ENCODE measurements at regions not wholly inside any gene's neighbourhood (a gene's known extent, or its start where the extent isn't known, plus 50 kb on each side); places are given as distances from the start of the nearest gene placed in this dataset.
"Not testable (repeated sequence)": the region's sequence is repeated elsewhere in the genome, so short reads cannot be mapped to it uniquely, and the experiment has no call there.

DNA sequence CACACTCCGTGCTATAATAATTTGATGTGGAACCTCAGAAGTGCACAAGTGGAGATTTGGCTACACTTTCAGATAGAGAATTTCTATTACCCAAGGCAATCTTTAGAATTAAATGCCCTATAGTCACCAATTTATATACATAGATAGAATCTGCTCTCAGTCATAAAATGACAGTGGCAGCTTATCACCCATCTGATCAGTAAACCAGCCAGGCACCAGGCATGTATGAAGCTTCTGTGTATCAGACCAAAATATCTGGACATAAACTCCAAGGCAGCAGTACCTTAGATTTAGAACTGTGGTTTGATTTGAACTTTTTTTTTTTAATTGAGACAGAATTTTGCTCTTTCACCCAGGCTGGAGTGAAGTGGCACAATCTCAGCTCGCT is 180.9 kb downstream of the IPMK start:
- H3K27ac Mint-ChIP-seq = no peak overlapping the region
- no peaks in the 10 kb centered on the region for H3K36me3 Mint-ChIP-seq
- DNase-seq = no peak
- peaks cover 6 to 10% of the 10 kb centered on the region in 2 donors for H3K27me3 Mint-ChIP-seq
- no peak overlapping the region for H3K4me3 Mint-ChIP-seq
- ATAC-seq (replicated peaks) = no peak
- H3K4me1 Mint-ChIP-seq = peaks cover 0 to 3% of the 10 kb centered on the region in 2 donors
- H3K9me3 Mint-ChIP-seq = no peaks in the 10 kb centered on the region

DNA sequence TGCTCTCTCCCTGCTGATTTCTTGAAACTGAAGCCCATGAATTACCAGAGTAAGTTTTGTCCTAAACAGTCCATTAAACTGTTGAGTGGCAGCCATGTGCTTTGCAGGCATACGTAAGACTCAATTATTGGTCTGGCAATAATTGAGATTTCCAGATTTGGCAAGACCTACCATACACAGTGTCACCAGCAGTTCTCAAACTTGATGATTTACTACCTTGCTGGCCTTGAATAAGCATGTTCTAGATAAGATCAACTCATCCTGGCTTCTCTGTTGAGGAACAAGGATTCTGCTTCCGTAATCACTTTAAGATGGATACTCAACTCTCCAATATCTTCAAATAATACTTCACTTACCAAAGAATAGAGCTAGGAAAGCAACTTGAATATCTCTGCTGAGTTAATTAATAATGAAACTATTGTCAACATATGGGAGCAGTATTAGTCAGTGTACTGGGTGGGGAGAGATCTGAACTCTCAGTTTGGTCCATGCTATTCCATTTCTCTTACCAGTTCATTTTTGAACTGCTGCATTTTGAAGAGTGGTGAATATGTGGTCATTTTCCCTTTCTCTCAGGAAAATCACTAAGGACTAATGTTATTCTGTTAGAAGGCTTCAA is 181.4 kb downstream of the IPMK start:
- H3K27ac Mint-ChIP-seq = no peak overlapping the region
- no peaks in the 10 kb centered on the region for H3K36me3 Mint-ChIP-seq
- H3K4me3 Mint-ChIP-seq = no peak overlapping the region
- DNase-seq = no peak
- H3K4me1 Mint-ChIP-seq = peaks cover 0 to 3% of the 10 kb centered on the region in 2 donors
- H3K27me3 Mint-ChIP-seq = peaks cover 6 to 10% of the 10 kb centered on the region in 2 donors
- no peak for ATAC-seq (replicated peaks)
- H3K9me3 Mint-ChIP-seq = no peaks in the 10 kb centered on the region

GRCh38 chr10:58082248-58082647 is 185.4 kb downstream of the IPMK start:
- Mint-ChIP-seq H3K27ac (no peak overlapping the region), H3K4me1 (peaks cover 0 to 3% of the 10 kb centered on the region in 2 donors), H3K4me3 (no peak overlapping the region), H3K36me3 (no peaks in the 10 kb centered on the region), H3K27me3 (peaks cover 0 to 6% of the 10 kb centered on the region in 2 donors), H3K9me3 (no peaks in the 10 kb centered on the region)
- DNase-seq = no peak
- ATAC-seq (replicated peaks) = no peak

DNA sequence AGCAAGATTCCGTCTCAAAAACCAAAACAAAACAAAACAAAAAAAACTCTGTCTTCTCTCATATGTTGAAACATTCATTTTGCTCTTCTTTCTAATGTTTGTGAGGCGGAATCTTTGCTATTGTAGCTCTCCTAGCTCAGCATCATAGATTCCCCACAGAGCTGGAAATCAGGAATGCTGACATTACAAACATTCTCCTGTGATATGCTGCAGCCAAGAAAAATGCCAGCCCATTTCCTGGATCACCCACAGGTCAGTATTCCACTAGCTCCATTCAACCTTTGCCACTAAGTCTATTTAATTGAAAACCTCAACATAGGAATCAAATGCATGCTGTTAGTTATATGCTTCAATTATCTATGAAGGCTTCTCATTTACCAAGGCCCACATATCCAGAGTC is 186.3 kb downstream of the IPMK start:
- H3K4me1 Mint-ChIP-seq = peaks cover 0 to 3% of the 10 kb centered on the region in 2 donors
- H3K4me3 Mint-ChIP-seq = no peak overlapping the region
- ATAC-seq (replicated peaks) (no peak), DNase-seq (no peak)
- H3K27me3 Mint-ChIP-seq = peaks cover 0 to 6% of the 10 kb centered on the region in 2 donors
- H3K36me3 Mint-ChIP-seq = no peaks in the 10 kb centered on the region
- no peaks in the 10 kb centered on the region for H3K9me3 Mint-ChIP-seq
- no peak overlapping the region for H3K27ac Mint-ChIP-seq

DNA sequence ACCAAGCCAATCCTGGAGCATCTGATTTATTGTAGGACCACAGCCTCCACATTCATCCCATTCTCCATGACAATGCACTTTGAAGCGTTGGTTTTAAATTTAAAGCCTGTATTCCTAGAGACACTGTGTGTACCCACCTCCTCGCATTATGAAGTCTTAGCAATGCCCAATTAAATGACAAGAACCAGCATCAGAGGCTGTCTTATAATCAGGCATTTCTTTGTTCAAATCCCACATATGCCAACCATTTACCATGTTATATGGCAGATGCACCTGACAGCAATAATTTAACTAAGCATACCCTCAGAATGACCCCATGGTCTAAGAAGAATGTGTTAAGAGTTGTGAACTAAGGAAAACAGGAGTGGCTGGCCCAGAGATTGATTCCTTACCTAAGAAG is 188.2 kb downstream of the IPMK start:
- no peaks in the 10 kb centered on the region for H3K4me1 Mint-ChIP-seq
- no peaks in the 10 kb centered on the region for H3K9me3 Mint-ChIP-seq
- no peaks in the 10 kb centered on the region for H3K36me3 Mint-ChIP-seq
- H3K4me3 Mint-ChIP-seq = no peak overlapping the region
- ATAC-seq (replicated peaks) = no peak
- H3K27me3 Mint-ChIP-seq = peaks cover 0 to 2% of the 10 kb centered on the region in 2 donors
- no peak for DNase-seq
- H3K27ac Mint-ChIP-seq = no peak overlapping the region

GRCh38 chr10:58072634-58073033 is 195.1 kb downstream of the IPMK start:
- Mint-ChIP-seq H3K9me3 (no peaks in the 10 kb centered on the region), H3K36me3 (no peaks in the 10 kb centered on the region), H3K27me3 (peaks cover 0 to 4% of the 10 kb centered on the region in 2 donors), H3K4me3 (no peak overlapping the region), H3K4me1 (no peaks in the 10 kb centered on the region), H3K27ac (no peak overlapping the region)
- ATAC-seq (replicated peaks) (no peak), DNase-seq (no peak)

- no peaks in the 10 kb centered on the region for H3K36me3 Mint-ChIP-seq
- no peak for ATAC-seq (replicated peaks)
- no peak overlapping the region for H3K27ac Mint-ChIP-seq
- no peaks in the 10 kb centered on the region for H3K4me1 Mint-ChIP-seq
- no peaks in the 10 kb centered on the region for H3K9me3 Mint-ChIP-seq
- peaks cover 0 to 4% of the 10 kb centered on the region in 2 donors for H3K27me3 Mint-ChIP-seq
- no peak overlapping the region for H3K4me3 Mint-ChIP-seq
- DNase-seq = no peak
Observed at GRCh38 chr10:58070956-58071355, 196.7 kb downstream of the IPMK start.

DNA sequence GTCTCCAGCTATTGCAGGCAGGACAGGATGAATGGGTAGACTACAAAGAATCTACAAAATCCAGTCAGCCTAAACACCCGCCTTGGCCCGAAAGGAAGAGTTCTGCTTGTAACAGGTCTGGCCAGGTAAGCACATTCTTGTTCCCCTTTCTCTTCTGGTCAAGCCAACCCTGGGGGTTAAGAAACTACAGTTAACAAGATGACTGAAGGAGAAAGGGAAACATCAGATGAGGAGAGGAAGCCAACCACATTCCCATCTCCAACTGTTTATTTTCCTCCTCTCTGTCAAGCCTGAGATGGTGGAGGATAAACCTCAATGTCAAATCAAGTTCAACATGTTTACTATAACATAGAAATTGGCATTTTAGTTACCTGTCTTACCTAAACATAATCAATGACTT is 198.9 kb downstream of the IPMK start:
- no peaks in the 10 kb centered on the region for H3K36me3 Mint-ChIP-seq
- DNase-seq (no peak), ATAC-seq (replicated peaks) (no peak)
- no peaks in the 10 kb centered on the region for H3K4me1 Mint-ChIP-seq
- H3K27ac Mint-ChIP-seq = no peak overlapping the region
- no peaks in the 10 kb centered on the region for H3K27me3 Mint-ChIP-seq
- no peaks in the 10 kb centered on the region for H3K9me3 Mint-ChIP-seq
- H3K4me3 Mint-ChIP-seq = no peak overlapping the region

GRCh38 chr10:58066979-58067378 is 200.7 kb downstream of the IPMK start:
- no peaks in the 10 kb centered on the region for H3K27me3 Mint-ChIP-seq
- no peaks in the 10 kb centered on the region for H3K4me1 Mint-ChIP-seq
- no peak overlapping the region for H3K4me3 Mint-ChIP-seq
- no peak for DNase-seq
- no peaks in the 10 kb centered on the region for H3K36me3 Mint-ChIP-seq
- no peak overlapping the region for H3K27ac Mint-ChIP-seq
- no peaks in the 10 kb centered on the region for H3K9me3 Mint-ChIP-seq
- no peak for ATAC-seq (replicated peaks)

DNA sequence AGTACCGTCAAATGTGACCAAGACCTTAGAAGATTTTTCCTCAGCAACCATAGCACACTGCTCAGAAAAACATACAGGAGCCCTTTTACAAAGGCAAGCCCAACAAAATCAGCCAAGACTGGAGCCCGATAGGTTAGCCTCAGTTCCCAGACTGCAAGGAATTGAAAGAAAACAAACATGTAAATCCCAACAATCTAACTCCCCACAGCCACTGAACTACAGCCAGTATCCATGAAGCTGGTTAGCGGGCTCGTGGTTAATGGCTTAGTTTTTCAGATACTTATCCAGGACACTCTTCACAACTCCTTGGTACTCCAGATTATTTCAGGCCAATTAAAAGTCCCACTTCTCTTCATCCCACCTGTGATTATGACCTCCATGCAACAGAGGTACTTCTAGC is 201.6 kb downstream of the IPMK start:
- Mint-ChIP-seq H3K4me3 (no peak overlapping the region), H3K27me3 (no peaks in the 10 kb centered on the region), H3K9me3 (no peaks in the 10 kb centered on the region), H3K36me3 (no peaks in the 10 kb centered on the region), H3K4me1 (no peaks in the 10 kb centered on the region), H3K27ac (no peak overlapping the region)
- DNase-seq (no peak), ATAC-seq (replicated peaks) (no peak)

DNA sequence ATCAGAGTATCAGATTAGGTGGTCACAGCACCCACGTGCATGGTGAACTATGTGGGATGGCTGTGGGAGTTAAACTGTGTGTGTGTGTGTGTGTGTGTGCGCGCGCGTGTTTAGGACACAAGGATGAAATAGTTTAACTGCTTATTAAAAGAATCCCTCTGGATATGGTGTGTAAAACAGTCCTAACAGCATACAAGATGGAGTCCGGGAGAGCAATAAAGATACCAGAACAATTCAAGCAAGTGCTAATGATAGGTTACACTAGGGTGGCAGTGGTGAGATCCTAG is 202.2 kb downstream of the IPMK start:
- DNase-seq (no peak), ATAC-seq (replicated peaks) (no peak)
- Mint-ChIP-seq H3K9me3 (no peaks in the 10 kb centered on the region), H3K4me1 (no peaks in the 10 kb centered on the region), H3K36me3 (no peaks in the 10 kb centered on the region), H3K4me3 (no peak overlapping the region), H3K27ac (no peak overlapping the region), H3K27me3 (no peaks in the 10 kb centered on the region)

DNA sequence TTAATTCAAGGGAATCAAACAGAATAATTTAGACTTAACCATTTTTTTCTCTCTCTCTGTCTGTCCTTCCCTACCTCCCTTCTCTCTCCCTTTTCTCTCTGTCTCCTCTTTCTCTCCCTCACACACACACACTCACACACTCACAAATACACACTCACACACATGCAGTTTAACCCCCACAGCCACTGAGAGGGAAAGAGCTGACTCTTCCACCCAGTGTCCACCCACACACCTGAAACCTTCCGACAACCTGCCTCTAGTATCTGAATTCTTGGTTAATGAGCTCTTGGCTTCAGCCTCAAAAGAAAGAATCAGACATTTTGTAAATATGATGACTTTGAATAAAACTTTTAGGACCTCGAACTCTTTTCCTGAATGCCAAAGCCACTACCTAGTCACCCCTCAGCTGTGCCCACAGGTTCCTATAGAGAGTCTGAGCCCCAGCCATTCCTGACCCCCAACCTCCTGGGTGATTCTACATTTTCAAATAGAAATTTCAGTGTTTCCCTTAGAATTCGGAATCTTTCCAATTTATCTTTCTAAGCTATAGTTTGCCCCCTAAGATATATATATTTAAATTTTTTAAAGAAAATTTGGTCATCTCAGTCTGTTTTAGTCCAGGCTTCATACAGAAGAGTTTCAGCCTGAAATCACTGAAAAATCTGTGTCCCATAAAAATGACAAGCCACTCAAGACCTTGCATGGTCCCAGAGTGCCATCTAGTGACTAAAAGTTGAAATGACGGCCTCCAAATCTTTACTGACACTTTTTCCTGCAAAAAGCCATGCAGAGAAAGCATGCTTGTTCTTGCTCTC is 202.8 kb downstream of the IPMK start:
- Mint-ChIP-seq H3K4me3 (no peak overlapping the region), H3K36me3 (no peaks in the 10 kb centered on the region), H3K9me3 (no peaks in the 10 kb centered on the region), H3K27ac (no peak overlapping the region), H3K27me3 (no peaks in the 10 kb centered on the region), H3K4me1 (no peaks in the 10 kb centered on the region)
- ATAC-seq (replicated peaks) = no peak
- DNase-seq = peak; percentile 2

DNA sequence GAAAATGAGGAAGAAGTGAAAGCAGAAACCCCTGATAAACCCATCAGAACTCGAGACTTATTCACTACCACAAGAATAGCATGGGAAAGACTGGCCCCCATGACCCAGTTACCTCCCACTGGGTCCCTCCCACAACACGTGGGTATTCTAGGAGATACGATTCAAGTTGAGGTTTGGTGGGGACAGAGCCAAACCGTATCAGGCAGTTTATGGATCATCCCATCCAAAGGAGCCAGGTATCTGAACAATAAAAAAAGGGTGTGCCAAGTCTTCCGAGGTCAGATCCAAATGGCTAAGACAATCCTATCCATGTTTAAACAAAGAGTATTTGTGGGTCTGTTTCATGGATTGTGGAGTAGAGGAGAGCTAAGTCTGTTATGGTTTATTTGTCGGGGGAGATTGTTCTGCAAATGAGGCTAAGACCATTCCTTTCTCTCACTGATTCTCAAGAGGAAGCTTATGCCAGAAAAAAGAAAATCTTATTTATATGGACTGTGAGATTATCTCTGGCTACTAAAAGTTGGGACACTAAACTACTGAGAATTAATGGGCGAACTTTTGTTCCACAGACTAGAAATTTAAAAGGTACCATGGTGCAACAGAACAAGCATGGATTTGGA is 203.7 kb downstream of the IPMK start:
- H3K27me3 Mint-ChIP-seq = no peaks in the 10 kb centered on the region
- H3K4me1 Mint-ChIP-seq = no peaks in the 10 kb centered on the region
- DNase-seq = no peak
- H3K4me3 Mint-ChIP-seq = no peak overlapping the region
- H3K9me3 Mint-ChIP-seq = no peaks in the 10 kb centered on the region
- no peak for ATAC-seq (replicated peaks)
- H3K27ac Mint-ChIP-seq = no peak overlapping the region
- no peaks in the 10 kb centered on the region for H3K36me3 Mint-ChIP-seq

GRCh38 chr10:58058683-58059082 is 209.0 kb downstream of the IPMK start:
- H3K4me3 Mint-ChIP-seq; H3K27ac Mint-ChIP-seq; H3K27me3 Mint-ChIP-seq; ATAC-seq (replicated peaks); H3K4me1 Mint-ChIP-seq; H3K36me3 Mint-ChIP-seq; DNase-seq; H3K9me3 Mint-ChIP-seq: not testable (repeated sequence)

DNA sequence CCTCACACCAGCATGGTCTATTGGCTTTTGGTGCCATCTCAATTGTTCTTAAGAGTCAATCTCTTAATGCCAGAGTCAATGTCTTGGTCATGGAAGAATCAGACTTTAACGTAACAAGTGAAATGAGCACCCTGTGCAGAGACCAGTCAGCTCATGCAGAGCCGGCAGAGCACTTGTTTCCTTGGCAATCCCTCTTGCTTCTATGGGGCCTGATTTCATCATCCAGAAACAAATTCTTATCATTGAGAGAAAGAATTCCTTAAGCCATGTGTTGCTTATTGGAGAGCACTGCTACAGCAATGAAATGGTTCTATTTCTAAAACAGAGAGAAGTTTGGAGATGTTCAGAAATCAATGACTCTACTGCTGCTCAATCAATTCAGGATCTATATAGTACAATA is 212.8 kb downstream of the IPMK start:
- Mint-ChIP-seq H3K4me1 (no peaks in the 10 kb centered on the region), H3K36me3 (no peaks in the 10 kb centered on the region), H3K27me3 (no peaks in the 10 kb centered on the region), H3K9me3 (no peaks in the 10 kb centered on the region), H3K27ac (no peak overlapping the region), H3K4me3 (no peak overlapping the region)
- DNase-seq (no peak), ATAC-seq (replicated peaks) (no peak)
